ENCODE measurements at regions not wholly inside any gene's neighbourhood (a gene's known extent, or its start where the extent isn't known, plus 50 kb on each side); places are given as distances from the start of the nearest gene placed in this dataset.

- H3K4me3 Mint-ChIP-seq = no peak overlapping the region
- no peaks in the 10 kb centered on the region for H3K4me1 Mint-ChIP-seq (ENCODE audit: low read depth)
- ATAC-seq (replicated peaks in 1 of 2) (no peak), DNase-seq (no peak)
- H3K9me3 Mint-ChIP-seq = peaks cover 6 to 8% of the 10 kb centered on the region in 2 donors
- H3K27me3 Mint-ChIP-seq (ENCODE audit: low read depth) = no peaks in the 10 kb centered on the region
- H3K36me3 Mint-ChIP-seq (ENCODE audit: insufficient read depth in 2 of 2) = no peaks in the 10 kb centered on the region
- H3K27ac Mint-ChIP-seq = no peak overlapping the region
Observed at GRCh38 chr3:167188592-167188991, 191.5 kb downstream of the ZBBX start.

- H3K4me3 Mint-ChIP-seq = no peak overlapping the region
- DNase-seq (no peak), ATAC-seq (replicated peaks in 1 of 2) (no peak)
- H3K9me3 Mint-ChIP-seq = peaks cover 2 to 5% of the 10 kb centered on the region in 2 donors
- H3K4me1 Mint-ChIP-seq (ENCODE audit: low read depth) = no peaks in the 10 kb centered on the region
- no peaks in the 10 kb centered on the region for H3K27me3 Mint-ChIP-seq (ENCODE audit: low read depth)
- H3K27ac Mint-ChIP-seq = no peak overlapping the region
- H3K36me3 Mint-ChIP-seq (ENCODE audit: insufficient read depth in 2 of 2) = no peaks in the 10 kb centered on the region
Observed at GRCh38 chr3:167187221-167187620, 192.9 kb downstream of the ZBBX start.

- DNase-seq (no peak), ATAC-seq (replicated peaks in 1 of 2) (no peak)
- no peak overlapping the region for H3K27ac Mint-ChIP-seq
- no peaks in the 10 kb centered on the region for H3K27me3 Mint-ChIP-seq (ENCODE audit: low read depth)
- no peaks in the 10 kb centered on the region for H3K36me3 Mint-ChIP-seq (ENCODE audit: insufficient read depth in 2 of 2)
- H3K4me1 Mint-ChIP-seq (ENCODE audit: low read depth) = no peaks in the 10 kb centered on the region
- H3K4me3 Mint-ChIP-seq = no peak overlapping the region
- peaks cover 0 to 4% of the 10 kb centered on the region in 2 donors for H3K9me3 Mint-ChIP-seq
Observed at GRCh38 chr3:167184511-167184910, 195.6 kb downstream of the ZBBX start.

GRCh38 chr3:167172377-167172776, 207.7 kb downstream of the ZBBX start:
- DNase-seq (no peak), ATAC-seq (replicated peaks in 1 of 2) (no peak)
- H3K4me1 Mint-ChIP-seq (ENCODE audit: low read depth) = no peaks in the 10 kb centered on the region
- H3K4me3 Mint-ChIP-seq = no peak overlapping the region
- no peak overlapping the region for H3K27ac Mint-ChIP-seq
- H3K27me3 Mint-ChIP-seq (ENCODE audit: low read depth) = no peaks in the 10 kb centered on the region
- no peaks in the 10 kb centered on the region for H3K36me3 Mint-ChIP-seq (ENCODE audit: insufficient read depth in 2 of 2)
- H3K9me3 Mint-ChIP-seq = peaks cover 2 to 3% of the 10 kb centered on the region in 2 donors

GRCh38 chr3:167167491-167167890, 212.6 kb downstream of the ZBBX start:
- Mint-ChIP-seq H3K27me3 (ENCODE audit: low read depth) (no peaks in the 10 kb centered on the region), H3K4me3 (no peak overlapping the region), H3K36me3 (ENCODE audit: insufficient read depth in 2 of 2) (no peaks in the 10 kb centered on the region), H3K27ac (no peak overlapping the region), H3K4me1 (ENCODE audit: low read depth) (no peaks in the 10 kb centered on the region), H3K9me3 (peaks cover 0 to 2% of the 10 kb centered on the region in 2 donors)
- ATAC-seq (replicated peaks in 1 of 2) (no peak), DNase-seq (no peak)

GRCh38 chr3:167166594-167167253, 213.4 kb downstream of the ZBBX start:
- no peak overlapping the region for H3K27ac Mint-ChIP-seq
- no peaks in the 10 kb centered on the region for H3K27me3 Mint-ChIP-seq (ENCODE audit: low read depth)
- H3K4me3 Mint-ChIP-seq = no peak overlapping the region
- DNase-seq (no peak), ATAC-seq (replicated peaks in 1 of 2) (no peak)
- H3K4me1 Mint-ChIP-seq (ENCODE audit: low read depth) = no peaks in the 10 kb centered on the region
- H3K36me3 Mint-ChIP-seq (ENCODE audit: insufficient read depth in 2 of 2) = no peaks in the 10 kb centered on the region
- H3K9me3 Mint-ChIP-seq = peaks cover 0 to 2% of the 10 kb centered on the region in 2 donors

GRCh38 chr3:167166012-167166411, 214.1 kb downstream of the ZBBX start:
- Mint-ChIP-seq H3K27me3 (ENCODE audit: low read depth) (no peaks in the 10 kb centered on the region), H3K4me3 (no peak overlapping the region), H3K27ac (no peak overlapping the region), H3K4me1 (ENCODE audit: low read depth) (no peaks in the 10 kb centered on the region), H3K36me3 (ENCODE audit: insufficient read depth in 2 of 2) (no peaks in the 10 kb centered on the region), H3K9me3 (peaks cover 0 to 2% of the 10 kb centered on the region in 2 donors)
- no peak for ATAC-seq (replicated peaks in 1 of 2)
- no peak for DNase-seq

- DNase-seq (no peak), ATAC-seq (replicated peaks in 1 of 2) (no peak)
- Mint-ChIP-seq H3K4me3 (no peak overlapping the region), H3K27me3 (ENCODE audit: low read depth) (no peaks in the 10 kb centered on the region), H3K4me1 (ENCODE audit: low read depth) (no peaks in the 10 kb centered on the region), H3K27ac (no peak overlapping the region), H3K36me3 (ENCODE audit: insufficient read depth in 2 of 2) (no peaks in the 10 kb centered on the region), H3K9me3 (peaks cover 0 to 2% of the 10 kb centered on the region in 2 donors)
Observed at GRCh38 chr3:167163580-167163979, 216.5 kb downstream of the ZBBX start.

- Mint-ChIP-seq H3K4me3 (no peak overlapping the region), H3K36me3 (ENCODE audit: insufficient read depth in 2 of 2) (no peaks in the 10 kb centered on the region), H3K27me3 (ENCODE audit: low read depth) (no peaks in the 10 kb centered on the region), H3K9me3 (peaks cover 0 to 2% of the 10 kb centered on the region in 2 donors), H3K27ac (no peak overlapping the region), H3K4me1 (ENCODE audit: low read depth) (no peaks in the 10 kb centered on the region)
- DNase-seq = no peak
- ATAC-seq (replicated peaks in 1 of 2) = no peak
Observed at GRCh38 chr3:167162083-167162482, 218.0 kb downstream of the ZBBX start.

GRCh38 chr3:167160781-167161180, 219.3 kb downstream of the ZBBX start:
- Mint-ChIP-seq H3K4me3 (no peak overlapping the region), H3K9me3 (peaks cover 0 to 2% of the 10 kb centered on the region in 2 donors), H3K27ac (no peak overlapping the region), H3K36me3 (ENCODE audit: insufficient read depth in 2 of 2) (no peaks in the 10 kb centered on the region), H3K27me3 (ENCODE audit: low read depth) (no peaks in the 10 kb centered on the region), H3K4me1 (ENCODE audit: low read depth) (no peaks in the 10 kb centered on the region)
- ATAC-seq (replicated peaks in 1 of 2) (no peak), DNase-seq (no peak)

GRCh38 chr3:167151636-167152035, 228.5 kb downstream of the ZBBX start:
- no peaks in the 10 kb centered on the region for H3K27me3 Mint-ChIP-seq (ENCODE audit: low read depth)
- ATAC-seq (replicated peaks in 1 of 2) (no peak), DNase-seq (no peak)
- peaks cover 4 to 5% of the 10 kb centered on the region in 2 donors for H3K9me3 Mint-ChIP-seq
- H3K4me1 Mint-ChIP-seq (ENCODE audit: low read depth) = no peaks in the 10 kb centered on the region
- no peaks in the 10 kb centered on the region for H3K36me3 Mint-ChIP-seq (ENCODE audit: insufficient read depth in 2 of 2)
- no peak overlapping the region for H3K27ac Mint-ChIP-seq
- H3K4me3 Mint-ChIP-seq = no peak overlapping the region

- DNase-seq (no peak), ATAC-seq (replicated peaks in 1 of 2) (no peak)
- no peak overlapping the region for H3K4me3 Mint-ChIP-seq
- no peaks in the 10 kb centered on the region for H3K4me1 Mint-ChIP-seq (ENCODE audit: low read depth)
- H3K27ac Mint-ChIP-seq = no peak overlapping the region
- no peaks in the 10 kb centered on the region for H3K36me3 Mint-ChIP-seq (ENCODE audit: insufficient read depth in 2 of 2)
- H3K9me3 Mint-ChIP-seq = peaks cover 3 to 4% of the 10 kb centered on the region in 2 donors
- H3K27me3 Mint-ChIP-seq (ENCODE audit: low read depth) = no peaks in the 10 kb centered on the region
Observed at GRCh38 chr3:167148136-167148535, 232.0 kb downstream of the ZBBX start.

- Mint-ChIP-seq H3K27me3 (ENCODE audit: low read depth) (no peaks in the 10 kb centered on the region), H3K4me3 (no peak overlapping the region), H3K4me1 (ENCODE audit: low read depth) (no peaks in the 10 kb centered on the region), H3K36me3 (ENCODE audit: insufficient read depth in 2 of 2) (no peaks in the 10 kb centered on the region), H3K9me3 (peaks cover 2 to 3% of the 10 kb centered on the region in 2 donors), H3K27ac (no peak overlapping the region)
- ATAC-seq (replicated peaks in 1 of 2) (no peak), DNase-seq (no peak)
Observed at GRCh38 chr3:167146911-167147310, 233.2 kb downstream of the ZBBX start.
